OCI-LY1 (cell line): ENCODE measurements at regions not wholly inside any gene's neighbourhood (a gene's known extent, or its start where the extent isn't known, plus 50 kb on each side); places are given as distances from the start of the nearest gene placed in this dataset.

Experiments
- H2AFZ ChIP-seq: fragments of 200-600 bp; sonication (generic), shearing (Covaris generic); 2 replicates; pipeline ENCODE4 v1.6.0; 2014; ENCODE audit warnings: antibody characterized with exemption, mild to moderate bottlenecking, low read length
- H3F3A ChIP-seq: fragments of 200-600 bp; sonication (generic), shearing (Covaris generic); 2 replicates; pipeline ENCODE4 v1.6.0; 2014; ENCODE audit warnings: mild to moderate bottlenecking, antibody characterized with exemption, low read length, moderate library complexity; ENCODE audit not compliant: insufficient read depth
- H3K27ac ChIP-seq: fragments of 200-600 bp; sonication (generic); 2 replicates; pipeline ENCODE4 v1.5.1; 2014; ENCODE audit warnings: low read length, mixed run types, mild to moderate bottlenecking, low read depth; ENCODE audit not compliant: poor library complexity, severe bottlenecking
- H3K27me3 ChIP-seq: fragments of 200-600 bp; sonication (generic); 2 replicates; pipeline ENCODE4 v1.6.0; 2014; ENCODE audit warnings: antibody characterized with exemption, mild to moderate bottlenecking, low read length, moderate library complexity; ENCODE audit not compliant: insufficient read depth
- H3K36me3 ChIP-seq: fragments of 200-600 bp; sonication (generic); 2 replicates; pipeline ENCODE4 v1.6.1; 2014; ENCODE audit warnings: mild to moderate bottlenecking, antibody characterized with exemption, low read length, moderate library complexity, mixed read lengths; ENCODE audit not compliant: insufficient read depth
- H3K4me1 ChIP-seq: fragments of 200-600 bp; sonication (generic); 2 replicates; pipeline ENCODE4 v1.5.1; 2014; ENCODE audit warnings: mild to moderate bottlenecking, low read length, moderate library complexity; ENCODE audit not compliant: insufficient read depth, severe bottlenecking
- H3K4me2 ChIP-seq: fragments of 200-600 bp; sonication (generic), shearing (Covaris generic); 2 replicates; pipeline ENCODE4 v1.6.1; 2014; ENCODE audit warnings: low read length
- H3K4me3 ChIP-seq: fragments of 200-600 bp; sonication (generic); 2 replicates; pipeline ENCODE4 v1.5.1; 2014; ENCODE audit warnings: low read length, low read depth, mild to moderate bottlenecking, mixed read lengths; ENCODE audit not compliant: poor library complexity, severe bottlenecking
- H3K79me2 ChIP-seq: fragments of 200-600 bp; shearing (Covaris generic); 2 replicates; pipeline ENCODE4 v1.6.1; 2016; ENCODE audit warnings: mixed run types, low read length, mixed read lengths; ENCODE audit not compliant: insufficient read depth
- H3K9ac ChIP-seq: fragments of 200-600 bp; sonication (generic), shearing (Covaris generic); 2 replicates; pipeline ENCODE4 v1.6.1; 2014; ENCODE audit warnings: mild to moderate bottlenecking, low read length, mixed read lengths
- H3K9me2 ChIP-seq: fragments of 200-600 bp; sonication (generic), shearing (Covaris generic); 2 replicates; pipeline ENCODE4 v1.6.1; 2014; ENCODE audit warnings: low read depth, mild to moderate bottlenecking, low read length, mixed read lengths
- H3K9me3 ChIP-seq: fragments of 200-600 bp; shearing (Covaris generic); 2 replicates; pipeline ENCODE4 v1.6.1; 2014; ENCODE audit warnings: low read length, mixed read lengths
- H4K20me1 ChIP-seq: fragments of 200-600 bp; sonication (generic), shearing (Covaris generic); 2 replicates; pipeline ENCODE4 v1.6.0; 2016; ENCODE audit warnings: mild to moderate bottlenecking, low read length; ENCODE audit not compliant: insufficient read depth
- CTCF ChIP-seq: fragments of 200-600 bp; sonication (generic), shearing (Covaris generic); IDR thresholded peaks from 2 replicates; pipeline ENCODE4 v1.5.1; 2017; ENCODE audit warnings: mild to moderate bottlenecking, antibody characterized with exemption, low read length, moderate library complexity, mixed read lengths
- EZH2 ChIP-seq: fragments of 200-600 bp; sonication (generic), shearing (Covaris generic); IDR thresholded peaks from 2 replicates; pipeline ENCODE4 v1.8.0; 2017; ENCODE audit warnings: borderline replicate concordance, mixed run types, mild to moderate bottlenecking, antibody characterized with exemption, low read length, moderate library complexity, mixed read lengths

DNA sequence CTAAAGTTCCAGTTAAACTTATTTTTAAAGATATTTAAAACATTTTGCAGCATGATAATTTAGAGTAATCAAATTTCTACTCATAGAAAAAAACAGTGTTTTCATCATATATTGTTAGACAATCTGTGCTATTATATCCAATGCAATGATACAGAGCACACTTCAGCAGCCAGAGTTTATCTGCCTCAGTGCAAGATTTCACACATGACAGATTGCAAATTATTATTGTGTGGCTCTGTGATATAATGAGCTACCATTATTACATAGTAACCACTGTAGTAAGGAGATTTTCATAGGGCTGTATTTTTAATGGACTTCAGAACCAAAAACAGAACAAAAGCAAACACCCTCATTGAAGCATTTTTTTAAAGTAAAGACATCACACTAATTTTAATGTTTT lies 762.4 kb downstream of the DSC3 start:
- H3K4me2 ChIP-seq = no peak overlapping the region
- H2AFZ ChIP-seq = no peak overlapping the region
- H3K4me3 ChIP-seq = no peak overlapping the region
- H3F3A ChIP-seq = no peaks in the 10 kb centered on the region
- no peak overlapping the region for H3K9ac ChIP-seq
- TF ChIP-seq EZH2 (no peak), CTCF (no peak)
- H3K27me3 ChIP-seq = no peaks in the 10 kb centered on the region
- no peaks in the 10 kb centered on the region for H3K79me2 ChIP-seq
- H3K9me2 ChIP-seq = no peaks in the 10 kb centered on the region
- H3K9me3 ChIP-seq = no peaks in the 10 kb centered on the region
- no peaks in the 10 kb centered on the region for H3K36me3 ChIP-seq
- H4K20me1 ChIP-seq = no peaks in the 10 kb centered on the region
- H3K4me1 ChIP-seq = no peaks in the 10 kb centered on the region
- no peak overlapping the region for H3K27ac ChIP-seq

DNA sequence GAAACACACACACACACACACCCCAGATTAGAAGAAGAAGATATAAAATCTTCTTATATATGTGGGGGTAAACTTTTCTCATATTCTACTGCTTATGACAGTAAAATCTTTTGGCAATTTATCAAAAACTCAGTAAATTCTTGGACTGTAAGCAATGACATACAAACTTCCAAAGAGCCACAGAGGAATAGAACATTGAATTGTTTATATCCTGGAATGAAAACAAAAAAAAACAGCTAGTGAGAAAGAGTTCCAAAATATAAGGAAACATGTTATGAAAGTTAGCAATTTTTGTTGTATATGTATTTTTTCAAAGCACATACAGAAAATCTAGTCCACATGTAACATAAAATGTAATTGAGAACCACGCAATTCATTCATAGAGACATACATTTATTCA lies 764.9 kb downstream of the DSC3 start:
- H3K36me3 ChIP-seq = no peaks in the 10 kb centered on the region
- no peaks in the 10 kb centered on the region for H3K9me2 ChIP-seq
- H3K4me1 ChIP-seq = no peaks in the 10 kb centered on the region
- H3K4me2 ChIP-seq = no peak overlapping the region
- H3K27ac ChIP-seq = no peak overlapping the region
- no peaks in the 10 kb centered on the region for H3K9me3 ChIP-seq
- no peaks in the 10 kb centered on the region for H4K20me1 ChIP-seq
- H3K79me2 ChIP-seq = no peaks in the 10 kb centered on the region
- no peak overlapping the region for H3K4me3 ChIP-seq
- H3F3A ChIP-seq = no peaks in the 10 kb centered on the region
- H2AFZ ChIP-seq = no peak overlapping the region
- no peaks in the 10 kb centered on the region for H3K27me3 ChIP-seq
- TF ChIP-seq CTCF (no peak), EZH2 (no peak)
- no peak overlapping the region for H3K9ac ChIP-seq

- Histone ChIP-seq H3K79me2 (no peaks in the 10 kb centered on the region), H3K36me3 (no peaks in the 10 kb centered on the region), H3K9me2 (no peaks in the 10 kb centered on the region), H3K4me3 (no peak overlapping the region), H3K27me3 (no peaks in the 10 kb centered on the region), H3F3A (no peaks in the 10 kb centered on the region), H3K4me1 (no peaks in the 10 kb centered on the region), H3K27ac (no peak overlapping the region), H3K9ac (no peak overlapping the region), H4K20me1 (no peaks in the 10 kb centered on the region), H2AFZ (no peak overlapping the region), H3K9me3 (no peaks in the 10 kb centered on the region), H3K4me2 (no peak overlapping the region)
- TF ChIP-seq CTCF (no peak), EZH2 (no peak)
Observed at GRCh38 chr18:30271716-30272115, 770.8 kb downstream of the DSC3 start.
